Globus pallidus (tissue), 1 donor: ENCODE measurements at regions not wholly inside any gene's neighbourhood (a gene's known extent, or its start where the extent isn't known, plus 50 kb on each side); places are given as distances from the start of the nearest gene placed in this dataset.
"Not testable (repeated sequence)": the region's sequence is repeated elsewhere in the genome, so short reads cannot be mapped to it uniquely, and the experiment has no call there.

Source experiments
- DNase-seq: peaks from one replicate; pipeline ENCODE4 v3.0.0-alpha.2; 2015; ENCODE audit warnings: low spot score

GRCh38 chr3:3446251-3446650, 266.8 kb upstream of the CRBN start:
- DNase-seq = no peak

GRCh38 chr3:3443482-3443881, 264.0 kb upstream of the CRBN start:
- no peak for DNase-seq

- DNase-seq = no peak
Observed at GRCh38 chr3:3433711-3434110, 254.2 kb upstream of the CRBN start.

GRCh38 chr3:3429841-3430240, 250.3 kb upstream of the CRBN start:
- no peak for DNase-seq

GRCh38 chr3:3407707-3408106, 228.2 kb upstream of the CRBN start:
- DNase-seq = not testable (repeated sequence)

GRCh38 chr3:3405131-3405530, 225.6 kb upstream of the CRBN start:
- DNase-seq = no peak

GRCh38 chr3:3403700-3404099, 224.2 kb upstream of the CRBN start:
- no peak for DNase-seq

GRCh38 chr3:3392946-3393345, 213.5 kb upstream of the CRBN start:
- DNase-seq = no peak

- no peak for DNase-seq
Observed at GRCh38 chr3:3383461-3383860, 204.0 kb upstream of the CRBN start.

- DNase-seq = no peak
Observed at GRCh38 chr3:3372210-3372777, 192.8 kb upstream of the CRBN start.

GRCh38 chr3:3368306-3368705, 188.8 kb upstream of the CRBN start:
- no peak for DNase-seq

GRCh38 chr3:3366386-3366785, 186.9 kb upstream of the CRBN start:
- no peak for DNase-seq

GRCh38 chr3:3365716-3366115, 186.2 kb upstream of the CRBN start:
- no peak for DNase-seq

GRCh38 chr3:3356846-3357245, 177.4 kb upstream of the CRBN start:
- no peak for DNase-seq

- no peak for DNase-seq
Observed at GRCh38 chr3:3355442-3355841, 176.0 kb upstream of the CRBN start.

- no peak for DNase-seq
Observed at GRCh38 chr3:3353153-3353552, 173.7 kb upstream of the CRBN start.

GRCh38 chr3:3351226-3351625, 171.7 kb upstream of the CRBN start:
- no peak for DNase-seq

GRCh38 chr3:3347056-3347455, 167.6 kb upstream of the CRBN start:
- DNase-seq = not testable (repeated sequence)

GRCh38 chr3:3346556-3346955, 167.1 kb upstream of the CRBN start:
- no peak for DNase-seq

GRCh38 chr3:3342141-3342540, 162.7 kb upstream of the CRBN start:
- DNase-seq = no peak

- DNase-seq = no peak
Observed at GRCh38 chr3:3340965-3341895, 161.7 kb upstream of the CRBN start.

GRCh38 chr3:3340526-3340925, 161.0 kb upstream of the CRBN start:
- DNase-seq = no peak

GRCh38 chr3:3335903-3336302, 156.4 kb upstream of the CRBN start:
- no peak for DNase-seq

GRCh38 chr3:3334491-3334890, 155.0 kb upstream of the CRBN start:
- no peak for DNase-seq
